ENCODE measurements at regions not wholly inside any gene's neighbourhood (a gene's known extent, or its start where the extent isn't known, plus 50 kb on each side); places are given as distances from the start of the nearest gene placed in this dataset.

GRCh38 chr3:55413236-55413635, 73.9 kb downstream of the WNT5A start:
- Mint-ChIP-seq H3K27ac (no peak overlapping the region), H3K4me3 (ENCODE audit: low read depth) (no peak overlapping the region), H3K9me3 (peaks cover 7% of the 10 kb centered on the region), H3K27me3 (ENCODE audit: low read depth) (no peaks in the 10 kb centered on the region), H3K36me3 (ENCODE audit: low read depth) (no peaks in the 10 kb centered on the region), H3K4me1 (ENCODE audit: low read depth) (no peaks in the 10 kb centered on the region)
- intact Hi-C loops (cut with micrococcal nuclease) = no loop called here
- no peak for DNase-seq (ENCODE audit: low spot score)

GRCh38 chr3:55412545-55412944, 74.6 kb downstream of the WNT5A start:
- H3K4me1 Mint-ChIP-seq (ENCODE audit: low read depth) = no peaks in the 10 kb centered on the region
- no peak for DNase-seq (ENCODE audit: low spot score)
- intact Hi-C loops (cut with micrococcal nuclease) = no loop called here
- H3K9me3 Mint-ChIP-seq = peaks cover 3% of the 10 kb centered on the region
- no peaks in the 10 kb centered on the region for H3K27me3 Mint-ChIP-seq (ENCODE audit: low read depth)
- no peak overlapping the region for H3K4me3 Mint-ChIP-seq (ENCODE audit: low read depth)
- no peak overlapping the region for H3K27ac Mint-ChIP-seq
- no peaks in the 10 kb centered on the region for H3K36me3 Mint-ChIP-seq (ENCODE audit: low read depth)

GRCh38 chr3:55409806-55410205, 77.3 kb downstream of the WNT5A start:
- intact Hi-C loops (cut with micrococcal nuclease) = no loop called here
- H3K4me3 Mint-ChIP-seq (ENCODE audit: low read depth) = no peak overlapping the region
- no peak for DNase-seq (ENCODE audit: low spot score)
- no peaks in the 10 kb centered on the region for H3K36me3 Mint-ChIP-seq (ENCODE audit: low read depth)
- no peaks in the 10 kb centered on the region for H3K4me1 Mint-ChIP-seq (ENCODE audit: low read depth)
- H3K27me3 Mint-ChIP-seq (ENCODE audit: low read depth) = no peaks in the 10 kb centered on the region
- H3K9me3 Mint-ChIP-seq = peaks cover 6% of the 10 kb centered on the region
- no peak overlapping the region for H3K27ac Mint-ChIP-seq

- no peak for DNase-seq (ENCODE audit: low spot score)
- Mint-ChIP-seq H3K9me3 (peaks cover 6% of the 10 kb centered on the region), H3K4me1 (ENCODE audit: low read depth) (no peaks in the 10 kb centered on the region), H3K4me3 (ENCODE audit: low read depth) (no peak overlapping the region), H3K27ac (no peak overlapping the region), H3K27me3 (ENCODE audit: low read depth) (no peaks in the 10 kb centered on the region), H3K36me3 (ENCODE audit: low read depth) (no peaks in the 10 kb centered on the region)
- intact Hi-C loops (cut with micrococcal nuclease) = no loop called here
These were observed 78.8 kb downstream of the WNT5A start for GRCh38 chr3:55408193-55408826.

GRCh38 chr3:55407426-55407820, 79.7 kb downstream of the WNT5A start:
- Mint-ChIP-seq H3K4me1 (ENCODE audit: low read depth) (no peaks in the 10 kb centered on the region), H3K36me3 (ENCODE audit: low read depth) (no peaks in the 10 kb centered on the region), H3K27ac (no peak overlapping the region), H3K9me3 (peaks cover 6% of the 10 kb centered on the region), H3K4me3 (ENCODE audit: low read depth) (no peak overlapping the region), H3K27me3 (ENCODE audit: low read depth) (no peaks in the 10 kb centered on the region)
- no peak for DNase-seq (ENCODE audit: low spot score)
- intact Hi-C loops (cut with micrococcal nuclease) = no loop called here

GRCh38 chr3:55406696-55407425, 80.2 kb downstream of the WNT5A start:
- Mint-ChIP-seq H3K4me1 (ENCODE audit: low read depth) (no peaks in the 10 kb centered on the region), H3K36me3 (ENCODE audit: low read depth) (no peaks in the 10 kb centered on the region), H3K9me3 (peaks cover 6% of the 10 kb centered on the region), H3K27me3 (ENCODE audit: low read depth) (no peaks in the 10 kb centered on the region), H3K27ac (no peak overlapping the region), H3K4me3 (ENCODE audit: low read depth) (no peak overlapping the region)
- intact Hi-C loops (cut with micrococcal nuclease) = no loop called here
- DNase-seq (ENCODE audit: low spot score) = no peak

- no peaks in the 10 kb centered on the region for H3K4me1 Mint-ChIP-seq (ENCODE audit: low read depth)
- H3K27ac Mint-ChIP-seq = no peak overlapping the region
- H3K4me3 Mint-ChIP-seq (ENCODE audit: low read depth) = no peak overlapping the region
- H3K27me3 Mint-ChIP-seq (ENCODE audit: low read depth) = no peaks in the 10 kb centered on the region
- peaks cover 6% of the 10 kb centered on the region for H3K9me3 Mint-ChIP-seq
- no peaks in the 10 kb centered on the region for H3K36me3 Mint-ChIP-seq (ENCODE audit: low read depth)
- intact Hi-C loops (cut with micrococcal nuclease) = no loop called here
- DNase-seq (ENCODE audit: low spot score) = no peak
These were observed 81.7 kb downstream of the WNT5A start for GRCh38 chr3:55405436-55405835.

- intact Hi-C loops (cut with micrococcal nuclease) = no loop called here
These were observed 84.1 kb downstream of the WNT5A start for GRCh38 chr3:55402886-55403609.

GRCh38 chr3:55380561-55380960, 106.5 kb downstream of the WNT5A start:
- H3K9me3 Mint-ChIP-seq = no peaks in the 10 kb centered on the region
- intact Hi-C loops (cut with micrococcal nuclease) = no loop called here
- no peak overlapping the region for H3K4me3 Mint-ChIP-seq (ENCODE audit: low read depth)
- DNase-seq (ENCODE audit: low spot score) = no peak
- no peaks in the 10 kb centered on the region for H3K27me3 Mint-ChIP-seq (ENCODE audit: low read depth)
- H3K27ac Mint-ChIP-seq = no peak overlapping the region
- H3K36me3 Mint-ChIP-seq (ENCODE audit: low read depth) = no peaks in the 10 kb centered on the region
- no peaks in the 10 kb centered on the region for H3K4me1 Mint-ChIP-seq (ENCODE audit: low read depth)

More at GRCh38 chr3:55402886-55403609, 84.1 kb downstream of the WNT5A start:
- no peaks in the 10 kb centered on the region for H3K4me1 Mint-ChIP-seq (ENCODE audit: low read depth)
- no peak for DNase-seq (ENCODE audit: low spot score)
- H3K9me3 Mint-ChIP-seq = peaks cover 6% of the 10 kb centered on the region
- H3K4me3 Mint-ChIP-seq (ENCODE audit: low read depth) = no peak overlapping the region
- H3K27ac Mint-ChIP-seq = no peak overlapping the region
- H3K27me3 Mint-ChIP-seq (ENCODE audit: low read depth) = no peaks in the 10 kb centered on the region
- no peaks in the 10 kb centered on the region for H3K36me3 Mint-ChIP-seq (ENCODE audit: low read depth)

- Mint-ChIP-seq H3K36me3 (ENCODE audit: low read depth) (no peaks in the 10 kb centered on the region), H3K9me3 (peaks cover 10% of the 10 kb centered on the region), H3K4me1 (ENCODE audit: low read depth) (no peaks in the 10 kb centered on the region), H3K27ac (no peak overlapping the region), H3K4me3 (ENCODE audit: low read depth) (no peak overlapping the region), H3K27me3 (ENCODE audit: low read depth) (no peaks in the 10 kb centered on the region)
- no peak for DNase-seq (ENCODE audit: low spot score)
- intact Hi-C loops (cut with micrococcal nuclease) = no loop called here
These were observed 110.3 kb downstream of the WNT5A start for GRCh38 chr3:55376753-55377347.

GRCh38 chr3:55373423-55373822, 113.7 kb downstream of the WNT5A start:
- Mint-ChIP-seq H3K27me3 (ENCODE audit: low read depth) (no peaks in the 10 kb centered on the region), H3K27ac (no peak overlapping the region)

GRCh38 chr3:55370272-55370671, 116.8 kb downstream of the WNT5A start:
- DNase-seq (ENCODE audit: low spot score) = no peak
- Mint-ChIP-seq H3K36me3 (ENCODE audit: low read depth) (no peaks in the 10 kb centered on the region), H3K4me3 (ENCODE audit: low read depth) (no peak overlapping the region), H3K4me1 (ENCODE audit: low read depth) (no peaks in the 10 kb centered on the region), H3K27me3 (ENCODE audit: low read depth) (no peaks in the 10 kb centered on the region), H3K9me3 (peaks cover 13% of the 10 kb centered on the region), H3K27ac (no peak overlapping the region)
- intact Hi-C loops (cut with micrococcal nuclease) = no loop called here

More at GRCh38 chr3:55373423-55373822, 113.7 kb downstream of the WNT5A start:
- intact Hi-C loops (cut with micrococcal nuclease) = no loop called here
- Mint-ChIP-seq H3K36me3 (ENCODE audit: low read depth) (no peaks in the 10 kb centered on the region), H3K4me3 (ENCODE audit: low read depth) (no peak overlapping the region), H3K4me1 (ENCODE audit: low read depth) (no peaks in the 10 kb centered on the region), H3K9me3 (peaks cover 13% of the 10 kb centered on the region)
- no peak for DNase-seq (ENCODE audit: low spot score)
